ENCODE measurements at regions not wholly inside any gene's neighbourhood (a gene's known extent, or its start where the extent isn't known, plus 50 kb on each side); places are given as distances from the start of the nearest gene placed in this dataset.

GRCh38 chr16:51884773-51885172 is 662.2 kb downstream of the TOX3 start:
- ChIA-PET POLR2A (no interaction called here), CTCF (no interaction called here)
- Histone ChIP-seq H3K9me3 (ENCODE audit: control extremely low read depth in 1 of 5, control insufficient read depth in 4 of 5, insufficient read depth in 2 of 5, low read depth in 1 of 5, low read length in 4 of 5) (no peaks in the 10 kb centered on the region), H3K27ac (ENCODE audit: insufficient read depth in 1 of 2, low read depth in 1 of 2, low read length in 2 of 2, poor library complexity in 1 of 2, severe bottlenecking in 2 of 2) (no peak overlapping the region), H3K27me3 (replicated peaks in 2 of 5; ENCODE audit: control insufficient read depth in 4 of 5, insufficient read depth in 5 of 5, low read length in 4 of 5) (no peaks in the 10 kb centered on the region), H3K4me3 (ENCODE audit: control insufficient read depth in 1 of 7, extremely low read depth in 1 of 7, insufficient read depth in 4 of 7, low read depth in 2 of 7, low read length in 6 of 7) (no peak overlapping the region), H3K36me3 (ENCODE audit: control insufficient read depth in 4 of 4, insufficient read depth in 4 of 4, low read length in 3 of 4) (no peaks in the 10 kb centered on the region), H3K4me1 (ENCODE audit: control extremely low read depth in 1 of 4, control insufficient read depth in 4 of 4, insufficient read depth in 4 of 4, low read length in 3 of 4) (no peaks in the 10 kb centered on the region)
- DNase-seq = no peak
- WGBS (ENCODE audit: insufficient coverage) = no CpG with 5 or more reads among the region's 2 CpGs

GRCh38 chr16:51881731-51882130 is 665.2 kb downstream of the TOX3 start:
- ChIA-PET CTCF (no interaction called here), POLR2A (no interaction called here)
- no peak overlapping the region for H3K4me3 ChIP-seq (ENCODE audit: control insufficient read depth in 1 of 7, extremely low read depth in 1 of 7, insufficient read depth in 4 of 7, low read depth in 2 of 7, low read length in 6 of 7)
- no peaks in the 10 kb centered on the region for H3K4me1 ChIP-seq (ENCODE audit: control extremely low read depth in 1 of 4, control insufficient read depth in 4 of 4, insufficient read depth in 4 of 4, low read length in 3 of 4)
- H3K27ac ChIP-seq (ENCODE audit: insufficient read depth in 1 of 2, low read depth in 1 of 2, low read length in 2 of 2, poor library complexity in 1 of 2, severe bottlenecking in 2 of 2) = no peak overlapping the region
- H3K9me3 ChIP-seq (ENCODE audit: control extremely low read depth in 1 of 5, control insufficient read depth in 4 of 5, insufficient read depth in 2 of 5, low read depth in 1 of 5, low read length in 4 of 5) = no peaks in the 10 kb centered on the region
- no peak for DNase-seq
- H3K36me3 ChIP-seq (ENCODE audit: control insufficient read depth in 4 of 4, insufficient read depth in 4 of 4, low read length in 3 of 4) = no peaks in the 10 kb centered on the region
- H3K27me3 ChIP-seq (replicated peaks in 2 of 5; ENCODE audit: control insufficient read depth in 4 of 5, insufficient read depth in 5 of 5, low read length in 4 of 5) = no peaks in the 10 kb centered on the region
- no CpG with 5 or more reads among the region's 3 CpGs for WGBS (ENCODE audit: insufficient coverage)

GRCh38 chr16:51880776-51881175 is 666.2 kb downstream of the TOX3 start:
- no peaks in the 10 kb centered on the region for H3K27me3 ChIP-seq (replicated peaks in 2 of 5; ENCODE audit: control insufficient read depth in 4 of 5, insufficient read depth in 5 of 5, low read length in 4 of 5)
- no peaks in the 10 kb centered on the region for H3K36me3 ChIP-seq (ENCODE audit: control insufficient read depth in 4 of 4, insufficient read depth in 4 of 4, low read length in 3 of 4)
- POLR2A ChIA-PET = no interaction called here
- CTCF ChIA-PET = no interaction called here
- H3K9me3 ChIP-seq (ENCODE audit: control extremely low read depth in 1 of 5, control insufficient read depth in 4 of 5, insufficient read depth in 2 of 5, low read depth in 1 of 5, low read length in 4 of 5) = no peaks in the 10 kb centered on the region
- H3K27ac ChIP-seq (ENCODE audit: insufficient read depth in 1 of 2, low read depth in 1 of 2, low read length in 2 of 2, poor library complexity in 1 of 2, severe bottlenecking in 2 of 2) = no peak overlapping the region
- H3K4me1 ChIP-seq (ENCODE audit: control extremely low read depth in 1 of 4, control insufficient read depth in 4 of 4, insufficient read depth in 4 of 4, low read length in 3 of 4) = no peaks in the 10 kb centered on the region
- H3K4me3 ChIP-seq (ENCODE audit: control insufficient read depth in 1 of 7, extremely low read depth in 1 of 7, insufficient read depth in 4 of 7, low read depth in 2 of 7, low read length in 6 of 7) = no peak overlapping the region
- 81% methylated on average over 4 of the region's 4 CpGs for WGBS (ENCODE audit: insufficient coverage)
- DNase-seq = no peak

- Histone ChIP-seq H3K36me3 (ENCODE audit: control insufficient read depth in 4 of 4, insufficient read depth in 4 of 4, low read length in 3 of 4) (no peaks in the 10 kb centered on the region), H3K27ac (ENCODE audit: insufficient read depth in 1 of 2, low read depth in 1 of 2, low read length in 2 of 2, poor library complexity in 1 of 2, severe bottlenecking in 2 of 2) (no peak overlapping the region)
- POLR2A ChIA-PET = no interaction called here
These were observed 669.3 kb downstream of the TOX3 start for GRCh38 chr16:51877686-51878085.

GRCh38 chr16:51876934-51877333 is 670.0 kb downstream of the TOX3 start:
- Histone ChIP-seq H3K27ac (ENCODE audit: insufficient read depth in 1 of 2, low read depth in 1 of 2, low read length in 2 of 2, poor library complexity in 1 of 2, severe bottlenecking in 2 of 2) (no peak overlapping the region), H3K9me3 (ENCODE audit: control extremely low read depth in 1 of 5, control insufficient read depth in 4 of 5, insufficient read depth in 2 of 5, low read depth in 1 of 5, low read length in 4 of 5) (no peaks in the 10 kb centered on the region), H3K4me3 (ENCODE audit: control insufficient read depth in 1 of 7, extremely low read depth in 1 of 7, insufficient read depth in 4 of 7, low read depth in 2 of 7, low read length in 6 of 7) (no peak overlapping the region), H3K36me3 (ENCODE audit: control insufficient read depth in 4 of 4, insufficient read depth in 4 of 4, low read length in 3 of 4) (no peaks in the 10 kb centered on the region), H3K27me3 (replicated peaks in 2 of 5; ENCODE audit: control insufficient read depth in 4 of 5, insufficient read depth in 5 of 5, low read length in 4 of 5) (no peaks in the 10 kb centered on the region), H3K4me1 (ENCODE audit: control extremely low read depth in 1 of 4, control insufficient read depth in 4 of 4, insufficient read depth in 4 of 4, low read length in 3 of 4) (no peaks in the 10 kb centered on the region)
- DNase-seq = no peak
- CTCF ChIA-PET = no interaction called here
- POLR2A ChIA-PET = no interaction called here
- WGBS (ENCODE audit: insufficient coverage) = 71% methylated on average over 1 of the region's 3 CpGs

More at GRCh38 chr16:51877686-51878085, 669.3 kb downstream of the TOX3 start:
- no peaks in the 10 kb centered on the region for H3K4me1 ChIP-seq (ENCODE audit: control extremely low read depth in 1 of 4, control insufficient read depth in 4 of 4, insufficient read depth in 4 of 4, low read length in 3 of 4)
- H3K4me3 ChIP-seq (ENCODE audit: control insufficient read depth in 1 of 7, extremely low read depth in 1 of 7, insufficient read depth in 4 of 7, low read depth in 2 of 7, low read length in 6 of 7) = no peak overlapping the region
- DNase-seq = no peak
- H3K27me3 ChIP-seq (replicated peaks in 2 of 5; ENCODE audit: control insufficient read depth in 4 of 5, insufficient read depth in 5 of 5, low read length in 4 of 5) = no peaks in the 10 kb centered on the region
- CTCF ChIA-PET = no interaction called here
- WGBS (ENCODE audit: insufficient coverage) = 81% methylated on average over 3 of the region's 5 CpGs
- H3K9me3 ChIP-seq (ENCODE audit: control extremely low read depth in 1 of 5, control insufficient read depth in 4 of 5, insufficient read depth in 2 of 5, low read depth in 1 of 5, low read length in 4 of 5) = no peaks in the 10 kb centered on the region

GRCh38 chr16:51876601-51876875 is 670.4 kb downstream of the TOX3 start:
- H3K27me3 ChIP-seq (replicated peaks in 2 of 5; ENCODE audit: control insufficient read depth in 4 of 5, insufficient read depth in 5 of 5, low read length in 4 of 5) = no peaks in the 10 kb centered on the region
- no peak for DNase-seq
- H3K9me3 ChIP-seq (ENCODE audit: control extremely low read depth in 1 of 5, control insufficient read depth in 4 of 5, insufficient read depth in 2 of 5, low read depth in 1 of 5, low read length in 4 of 5) = no peaks in the 10 kb centered on the region
- no CpG with 5 or more reads among the region's 3 CpGs for WGBS (ENCODE audit: insufficient coverage)
- ChIA-PET CTCF (no interaction called here), POLR2A (no interaction called here)
- no peaks in the 10 kb centered on the region for H3K36me3 ChIP-seq (ENCODE audit: control insufficient read depth in 4 of 4, insufficient read depth in 4 of 4, low read length in 3 of 4)
- no peak overlapping the region for H3K4me3 ChIP-seq (ENCODE audit: control insufficient read depth in 1 of 7, extremely low read depth in 1 of 7, insufficient read depth in 4 of 7, low read depth in 2 of 7, low read length in 6 of 7)
- H3K27ac ChIP-seq (ENCODE audit: insufficient read depth in 1 of 2, low read depth in 1 of 2, low read length in 2 of 2, poor library complexity in 1 of 2, severe bottlenecking in 2 of 2) = no peak overlapping the region
- H3K4me1 ChIP-seq (ENCODE audit: control extremely low read depth in 1 of 4, control insufficient read depth in 4 of 4, insufficient read depth in 4 of 4, low read length in 3 of 4) = no peaks in the 10 kb centered on the region

- Histone ChIP-seq H3K27ac (ENCODE audit: insufficient read depth in 1 of 2, low read depth in 1 of 2, low read length in 2 of 2, poor library complexity in 1 of 2, severe bottlenecking in 2 of 2) (no peak overlapping the region), H3K27me3 (replicated peaks in 2 of 5; ENCODE audit: control insufficient read depth in 4 of 5, insufficient read depth in 5 of 5, low read length in 4 of 5) (no peaks in the 10 kb centered on the region), H3K4me3 (ENCODE audit: control insufficient read depth in 1 of 7, extremely low read depth in 1 of 7, insufficient read depth in 4 of 7, low read depth in 2 of 7, low read length in 6 of 7) (no peak overlapping the region), H3K4me1 (ENCODE audit: control extremely low read depth in 1 of 4, control insufficient read depth in 4 of 4, insufficient read depth in 4 of 4, low read length in 3 of 4) (no peaks in the 10 kb centered on the region), H3K36me3 (ENCODE audit: control insufficient read depth in 4 of 4, insufficient read depth in 4 of 4, low read length in 3 of 4) (no peaks in the 10 kb centered on the region), H3K9me3 (ENCODE audit: control extremely low read depth in 1 of 5, control insufficient read depth in 4 of 5, insufficient read depth in 2 of 5, low read depth in 1 of 5, low read length in 4 of 5) (no peaks in the 10 kb centered on the region)
- WGBS (ENCODE audit: insufficient coverage) = 71% methylated on average over 15 of the region's 18 CpGs
- ChIA-PET CTCF (no interaction called here), POLR2A (no interaction called here)
- no peak for DNase-seq
These were observed 670.9 kb downstream of the TOX3 start for GRCh38 chr16:51875834-51876600.

Measured in common myeloid progenitor, CD34-positive (primary cell).